ENCODE measurements at regions not wholly inside any gene's neighbourhood (a gene's known extent, or its start where the extent isn't known, plus 50 kb on each side); places are given as distances from the start of the nearest gene placed in this dataset.

GRCh38 chr3:71896751-71897150 lies 111.8 kb upstream of the PROK2 start:
- Mint-ChIP-seq H3K9me3 (no peaks in the 10 kb centered on the region), H3K36me3 (ENCODE audit: insufficient read depth in 2 of 2) (no peaks in the 10 kb centered on the region), H3K27me3 (ENCODE audit: low read depth) (peaks cover 27% of the 10 kb centered on the region)

GRCh38 chr3:71893702-71894479 lies 108.9 kb upstream of the PROK2 start:
- no peaks in the 10 kb centered on the region for H3K9me3 Mint-ChIP-seq
- ATAC-seq (replicated peaks in 1 of 2) (no peak), DNase-seq (no peak)
- peaks cover 20% of the 10 kb centered on the region for H3K27me3 Mint-ChIP-seq (ENCODE audit: low read depth)
- H3K36me3 Mint-ChIP-seq (ENCODE audit: insufficient read depth in 2 of 2): no peaks in the 10 kb centered on the region
- no peak overlapping the region for H3K4me3 Mint-ChIP-seq
- H3K4me1 Mint-ChIP-seq (ENCODE audit: low read depth): no peaks in the 10 kb centered on the region
- H3K27ac Mint-ChIP-seq: no peak overlapping the region

More at GRCh38 chr3:71896751-71897150, 111.8 kb upstream of the PROK2 start:
- no peak for ATAC-seq (replicated peaks in 1 of 2)
- no peaks in the 10 kb centered on the region for H3K4me1 Mint-ChIP-seq (ENCODE audit: low read depth)
- H3K4me3 Mint-ChIP-seq: no peak overlapping the region
- H3K27ac Mint-ChIP-seq: no peak overlapping the region
- DNase-seq: no peak

GRCh38 chr3:71893122-71893521 lies 108.2 kb upstream of the PROK2 start:
- Mint-ChIP-seq H3K27me3 (ENCODE audit: low read depth) (peaks cover 23% of the 10 kb centered on the region), H3K27ac (no peak overlapping the region), H3K9me3 (no peaks in the 10 kb centered on the region), H3K4me1 (ENCODE audit: low read depth) (no peaks in the 10 kb centered on the region), H3K4me3 (no peak overlapping the region), H3K36me3 (ENCODE audit: insufficient read depth in 2 of 2) (no peaks in the 10 kb centered on the region)
- DNase-seq: no peak
- ATAC-seq (replicated peaks in 1 of 2): no peak

- ATAC-seq (replicated peaks in 1 of 2): no peak
These were observed 106.5 kb upstream of the PROK2 start for GRCh38 chr3:71891483-71891882.

GRCh38 chr3:71890356-71890931 lies 105.5 kb upstream of the PROK2 start:
- DNase-seq (no peak), ATAC-seq (replicated peaks in 1 of 2) (no peak)
- Mint-ChIP-seq H3K27me3 (ENCODE audit: low read depth) (peaks cover 20% of the 10 kb centered on the region), H3K4me1 (ENCODE audit: low read depth) (no peaks in the 10 kb centered on the region), H3K9me3 (no peaks in the 10 kb centered on the region), H3K4me3 (no peak overlapping the region), H3K36me3 (ENCODE audit: insufficient read depth in 2 of 2) (no peaks in the 10 kb centered on the region), H3K27ac (no peak overlapping the region)

More at GRCh38 chr3:71891483-71891882, 106.5 kb upstream of the PROK2 start:
- Mint-ChIP-seq H3K4me3 (no peak overlapping the region), H3K9me3 (no peaks in the 10 kb centered on the region), H3K4me1 (ENCODE audit: low read depth) (no peaks in the 10 kb centered on the region), H3K36me3 (ENCODE audit: insufficient read depth in 2 of 2) (no peaks in the 10 kb centered on the region), H3K27ac (no peak overlapping the region), H3K27me3 (ENCODE audit: low read depth) (peaks cover 22% of the 10 kb centered on the region)
- no peak for DNase-seq

GRCh38 chr3:71887256-71887655 lies 102.3 kb upstream of the PROK2 start:
- DNase-seq (no peak), ATAC-seq (replicated peaks in 1 of 2) (no peak)
- no peak overlapping the region for H3K27ac Mint-ChIP-seq
- no peaks in the 10 kb centered on the region for H3K4me1 Mint-ChIP-seq (ENCODE audit: low read depth)
- H3K36me3 Mint-ChIP-seq (ENCODE audit: insufficient read depth in 2 of 2): no peaks in the 10 kb centered on the region
- peaks cover 38% of the 10 kb centered on the region for H3K27me3 Mint-ChIP-seq (ENCODE audit: low read depth)
- H3K4me3 Mint-ChIP-seq: no peak overlapping the region
- no peaks in the 10 kb centered on the region for H3K9me3 Mint-ChIP-seq

GRCh38 chr3:71885006-71885405 lies 100.1 kb upstream of the PROK2 start:
- Mint-ChIP-seq H3K9me3 (no peaks in the 10 kb centered on the region), H3K27me3 (ENCODE audit: low read depth) (peaks cover 54% of the 10 kb centered on the region), H3K4me1 (ENCODE audit: low read depth) (no peaks in the 10 kb centered on the region), H3K4me3 (no peak overlapping the region), H3K36me3 (ENCODE audit: insufficient read depth in 2 of 2) (no peaks in the 10 kb centered on the region), H3K27ac (no peak overlapping the region)
- ATAC-seq (replicated peaks in 1 of 2): no peak
- no peak for DNase-seq

GRCh38 chr3:71881732-71882131 lies 96.8 kb upstream of the PROK2 start:
- Mint-ChIP-seq H3K9me3 (no peaks in the 10 kb centered on the region), H3K4me1 (ENCODE audit: low read depth) (no peaks in the 10 kb centered on the region), H3K4me3 (no peak overlapping the region), H3K27me3 (ENCODE audit: low read depth) (peaks cover 47% of the 10 kb centered on the region), H3K36me3 (ENCODE audit: insufficient read depth in 2 of 2) (no peaks in the 10 kb centered on the region), H3K27ac (no peak overlapping the region)
- ATAC-seq (replicated peaks in 1 of 2) (no peak), DNase-seq (no peak)

GRCh38 chr3:71881041-71881440 lies 96.1 kb upstream of the PROK2 start:
- peaks cover 47% of the 10 kb centered on the region for H3K27me3 Mint-ChIP-seq (ENCODE audit: low read depth)
- no peak for ATAC-seq (replicated peaks in 1 of 2)
- H3K9me3 Mint-ChIP-seq: no peaks in the 10 kb centered on the region
- H3K4me1 Mint-ChIP-seq (ENCODE audit: low read depth): peaks cover 2% of the 10 kb centered on the region
- no peak for DNase-seq
- no peak overlapping the region for H3K4me3 Mint-ChIP-seq
- H3K36me3 Mint-ChIP-seq (ENCODE audit: insufficient read depth in 2 of 2): no peaks in the 10 kb centered on the region
- H3K27ac Mint-ChIP-seq: no peak overlapping the region

GRCh38 chr3:71879089-71879488 lies 94.1 kb upstream of the PROK2 start:
- Mint-ChIP-seq H3K4me3 (no peak overlapping the region), H3K27ac (no peak overlapping the region), H3K36me3 (ENCODE audit: insufficient read depth in 2 of 2) (no peaks in the 10 kb centered on the region), H3K27me3 (ENCODE audit: low read depth) (peaks cover 43% of the 10 kb centered on the region), H3K9me3 (no peaks in the 10 kb centered on the region), H3K4me1 (ENCODE audit: low read depth) (peaks cover 21% of the 10 kb centered on the region)
- DNase-seq (no peak), ATAC-seq (replicated peaks in 1 of 2) (no peak)

- DNase-seq (no peak), ATAC-seq (replicated peaks in 1 of 2) (no peak)
- Mint-ChIP-seq H3K4me3 (peak overlapping the region in 1 of 2 donors; percentile 76), H3K36me3 (ENCODE audit: insufficient read depth in 2 of 2) (no peaks in the 10 kb centered on the region), H3K4me1 (ENCODE audit: low read depth) (peaks cover 43% of the 10 kb centered on the region), H3K9me3 (no peaks in the 10 kb centered on the region), H3K27ac (no peak overlapping the region), H3K27me3 (ENCODE audit: low read depth) (peaks cover 21% of the 10 kb centered on the region)
These were observed 91.5 kb upstream of the PROK2 start for GRCh38 chr3:71876135-71877105.

- ATAC-seq (replicated peaks in 1 of 2): peak; percentile 82 to 83
- H3K27ac Mint-ChIP-seq: peak overlapping the region; percentile 94
- H3K4me1 Mint-ChIP-seq (ENCODE audit: low read depth): peaks cover 43% of the 10 kb centered on the region
- H3K27me3 Mint-ChIP-seq (ENCODE audit: low read depth): peaks cover 12% of the 10 kb centered on the region
- H3K9me3 Mint-ChIP-seq: no peaks in the 10 kb centered on the region
- peak overlapping the region; percentile 67 to 76 for H3K4me3 Mint-ChIP-seq
- DNase-seq: peak; percentile 83 to 88
- no peaks in the 10 kb centered on the region for H3K36me3 Mint-ChIP-seq (ENCODE audit: insufficient read depth in 2 of 2)
These were observed 90.6 kb upstream of the PROK2 start for GRCh38 chr3:71875461-71875947.

- Mint-ChIP-seq H3K4me3 (peak overlapping the region; percentile 67 to 76), H3K4me1 (ENCODE audit: low read depth) (peaks cover 43% of the 10 kb centered on the region), H3K27ac (peak overlapping the region; percentile 94), H3K9me3 (no peaks in the 10 kb centered on the region), H3K27me3 (ENCODE audit: low read depth) (peaks cover 12% of the 10 kb centered on the region), H3K36me3 (ENCODE audit: insufficient read depth in 2 of 2) (no peaks in the 10 kb centered on the region)
- peak; percentile 73 to 74 for ATAC-seq (replicated peaks in 1 of 2)
- DNase-seq: peak; percentile 37 to 45
These were observed 89.7 kb upstream of the PROK2 start for GRCh38 chr3:71874618-71875017.
